ENCODE measurements at regions not wholly inside any gene's neighbourhood (a gene's known extent, or its start where the extent isn't known, plus 50 kb on each side); places are given as distances from the start of the nearest gene placed in this dataset.
"Not testable (repeated sequence)": the region's sequence is repeated elsewhere in the genome, so short reads cannot be mapped to it uniquely, and the experiment has no call there.

- no peaks in the 10 kb centered on the region for H3K36me3 ChIP-seq (ENCODE audit: insufficient read depth, low read length)
- H3K4me2 ChIP-seq (ENCODE audit: insufficient read depth, low read length): no peak overlapping the region
- no peak overlapping the region for H3K4me3 ChIP-seq (ENCODE audit: insufficient read depth, low read length)
- no peak overlapping the region for H3K27ac ChIP-seq (ENCODE audit: low read depth, low read length)
- H3K9me3 ChIP-seq (ENCODE audit: low read depth, low read length): no peaks in the 10 kb centered on the region
- TF ChIP-seq, protein P1, sequence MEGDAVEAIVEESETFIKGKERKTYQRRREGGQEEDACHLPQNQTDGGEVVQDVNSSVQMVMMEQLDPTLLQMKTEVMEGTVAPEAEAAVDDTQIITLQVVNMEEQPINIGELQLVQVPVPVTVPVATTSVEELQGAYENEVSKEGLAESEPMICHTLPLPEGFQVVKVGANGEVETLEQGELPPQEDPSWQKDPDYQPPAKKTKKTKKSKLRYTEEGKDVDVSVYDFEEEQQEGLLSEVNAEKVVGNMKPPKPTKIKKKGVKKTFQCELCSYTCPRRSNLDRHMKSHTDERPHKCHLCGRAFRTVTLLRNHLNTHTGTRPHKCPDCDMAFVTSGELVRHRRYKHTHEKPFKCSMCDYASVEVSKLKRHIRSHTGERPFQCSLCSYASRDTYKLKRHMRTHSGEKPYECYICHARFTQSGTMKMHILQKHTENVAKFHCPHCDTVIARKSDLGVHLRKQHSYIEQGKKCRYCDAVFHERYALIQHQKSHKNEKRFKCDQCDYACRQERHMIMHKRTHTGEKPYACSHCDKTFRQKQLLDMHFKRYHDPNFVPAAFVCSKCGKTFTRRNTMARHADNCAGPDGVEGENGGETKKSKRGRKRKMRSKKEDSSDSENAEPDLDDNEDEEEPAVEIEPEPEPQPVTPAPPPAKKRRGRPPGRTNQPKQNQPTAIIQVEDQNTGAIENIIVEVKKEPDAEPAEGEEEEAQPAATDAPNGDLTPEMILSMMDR (IDR thresholded peaks at IDR 0.05; ENCODE audit: extremely low read depth, low read depth, low read length): no peak
- H3K4me1 ChIP-seq (ENCODE audit: insufficient read depth, low read length): no peaks in the 10 kb centered on the region
- no peak overlapping the region for H2AFZ ChIP-seq (ENCODE audit: low read length)
- H4K20me1 ChIP-seq (ENCODE audit: insufficient read depth, low read length): no peaks in the 10 kb centered on the region
- no peaks in the 10 kb centered on the region for H3K79me2 ChIP-seq (ENCODE audit: insufficient read depth, low read length)
- DNase-seq (ENCODE audit: insufficient read length, low spot score, missing footprints): no peak
- H3K27me3 ChIP-seq (ENCODE audit: insufficient read depth, low read length): no peaks in the 10 kb centered on the region
These were observed 208.0 kb downstream of the CYLC2 start for GRCh38 chr9:103203172-103203571.

- H2AFZ ChIP-seq (ENCODE audit: low read length); H3K27ac ChIP-seq (ENCODE audit: low read depth, low read length); H3K4me2 ChIP-seq (ENCODE audit: insufficient read depth, low read length); H3K4me1 ChIP-seq (ENCODE audit: insufficient read depth, low read length); H3K9me3 ChIP-seq (ENCODE audit: low read depth, low read length); H3K79me2 ChIP-seq (ENCODE audit: insufficient read depth, low read length); H3K4me3 ChIP-seq (ENCODE audit: insufficient read depth, low read length); DNase-seq (ENCODE audit: insufficient read length, low spot score, missing footprints); H4K20me1 ChIP-seq (ENCODE audit: insufficient read depth, low read length); H3K27me3 ChIP-seq (ENCODE audit: insufficient read depth, low read length); H3K36me3 ChIP-seq (ENCODE audit: insufficient read depth, low read length): not testable (repeated sequence)
These were observed 210.9 kb downstream of the CYLC2 start for GRCh38 chr9:103205881-103206585.

GRCh38 chr9:103210607-103211006 is 215.5 kb downstream of the CYLC2 start:
- Histone ChIP-seq H4K20me1 (ENCODE audit: insufficient read depth, low read length) (no peaks in the 10 kb centered on the region), H3K36me3 (ENCODE audit: insufficient read depth, low read length) (no peaks in the 10 kb centered on the region), H3K9me3 (ENCODE audit: low read depth, low read length) (no peaks in the 10 kb centered on the region), H3K4me3 (ENCODE audit: insufficient read depth, low read length) (no peak overlapping the region), H3K27me3 (ENCODE audit: insufficient read depth, low read length) (no peaks in the 10 kb centered on the region), H3K79me2 (ENCODE audit: insufficient read depth, low read length) (no peaks in the 10 kb centered on the region), H3K27ac (ENCODE audit: low read depth, low read length) (no peak overlapping the region), H3K4me2 (ENCODE audit: insufficient read depth, low read length) (no peak overlapping the region), H2AFZ (ENCODE audit: low read length) (no peak overlapping the region), H3K4me1 (ENCODE audit: insufficient read depth, low read length) (no peaks in the 10 kb centered on the region)
- no peak for DNase-seq (ENCODE audit: insufficient read length, low spot score, missing footprints)
- TF ChIP-seq, protein P1 (IDR thresholded peaks at IDR 0.05; ENCODE audit: extremely low read depth, low read depth, low read length): no peak

GRCh38 chr9:103215197-103215596 is 220.1 kb downstream of the CYLC2 start:
- TF ChIP-seq, protein P1 (IDR thresholded peaks at IDR 0.05; ENCODE audit: extremely low read depth, low read depth, low read length): no peak
- Histone ChIP-seq H3K36me3 (ENCODE audit: insufficient read depth, low read length) (no peaks in the 10 kb centered on the region), H3K27ac (ENCODE audit: low read depth, low read length) (no peak overlapping the region), H3K4me3 (ENCODE audit: insufficient read depth, low read length) (no peak overlapping the region), H2AFZ (ENCODE audit: low read length) (no peak overlapping the region), H3K79me2 (ENCODE audit: insufficient read depth, low read length) (no peaks in the 10 kb centered on the region), H3K27me3 (ENCODE audit: insufficient read depth, low read length) (no peaks in the 10 kb centered on the region), H3K4me2 (ENCODE audit: insufficient read depth, low read length) (no peak overlapping the region), H3K9me3 (ENCODE audit: low read depth, low read length) (no peaks in the 10 kb centered on the region), H4K20me1 (ENCODE audit: insufficient read depth, low read length) (no peaks in the 10 kb centered on the region), H3K4me1 (ENCODE audit: insufficient read depth, low read length) (no peaks in the 10 kb centered on the region)
- no peak for DNase-seq (ENCODE audit: insufficient read length, low spot score, missing footprints)
